Caco-2 (cell line): ENCODE measurements at regions not wholly inside any gene's neighbourhood (a gene's known extent, or its start where the extent isn't known, plus 50 kb on each side); places are given as distances from the start of the nearest gene placed in this dataset.

ENCODE experiments used
- BruUV-seq: library from RNA; stranded (reverse); fragments of 400-500 nt; replicated peaks from 2 replicates; lab custom pipeline; 2021; lab: Mats Ljungman, UMichigan
- CTCF ChIA-PET: fragments of 300-600 bp; sonication (Branson Sonifier 250); formaldehyde crosslinking; loops from one replicate; lab custom pipeline; 2022; ENCODE audit warnings: antibody characterized with exemption; lab: Charles Lee
- POLR2A ChIA-PET: fragments of 300-600 bp; sonication (Branson Sonifier 250); formaldehyde crosslinking; loops from one replicate; lab custom pipeline; 2022; ENCODE audit warnings: antibody characterized with exemption; lab: Charles Lee
- DNase-seq, 2 experiments: peaks; one replicate each; pipeline versions ENCODE4 v3.0.0 to v3.0.0-alpha.2; 2020 to 2022
- H3K27me3 ChIP-seq: replicated peaks from 2 replicates; pipeline ENCODE4 v1.6.0; 2011; ENCODE audit warnings: low read length; ENCODE audit not compliant: control insufficient read depth, insufficient read depth
- H3K36me3 ChIP-seq: 2 replicates; pipeline ENCODE4 v1.5.1; 2011; ENCODE audit warnings: low read length; ENCODE audit not compliant: control insufficient read depth, insufficient read depth
- H3K4me1 ChIP-seq: fragments of 250-450 bp; sonication (Bioruptor Pico); 2 replicates; pipeline ENCODE4 v1.5.1; 2020; ENCODE audit warnings: mild to moderate bottlenecking
- H3K4me3 ChIP-seq: 2 replicates; pipeline ENCODE4 v1.5.1; 2011; ENCODE audit warnings: low read depth, mild to moderate bottlenecking, control low read depth, low read length
- H3K9me3 ChIP-seq: fragments of 250-450 bp; sonication (Bioruptor Pico); 2 replicates; pipeline ENCODE4 v1.5.1; 2020; ENCODE audit warnings: mild to moderate bottlenecking, moderate library complexity
- H3K27ac Mint-ChIP-seq: one replicate; pipeline ENCODE4 v1.8.0; 2022; ENCODE audit warnings: mixed read lengths; ENCODE audit not compliant: unreplicated experiment
- H3K27me3 Mint-ChIP-seq: one replicate; pipeline ENCODE4 v1.8.0; 2022; ENCODE audit warnings: mixed read lengths; ENCODE audit not compliant: insufficient read depth, unreplicated experiment
- H3K36me3 Mint-ChIP-seq: one replicate; pipeline ENCODE4 v1.8.0; 2022; ENCODE audit warnings: mild to moderate bottlenecking, mixed read lengths; ENCODE audit not compliant: insufficient read depth, unreplicated experiment
- H3K4me1 Mint-ChIP-seq: one replicate; pipeline ENCODE4 v1.8.0; 2022; ENCODE audit warnings: low read depth, mixed read lengths; ENCODE audit not compliant: unreplicated experiment
- H3K4me3 Mint-ChIP-seq: one replicate; pipeline ENCODE4 v1.8.0; 2022; ENCODE audit warnings: mild to moderate bottlenecking, moderate library complexity, mixed read lengths; ENCODE audit not compliant: unreplicated experiment
- H3K9me3 Mint-ChIP-seq: one replicate; pipeline ENCODE4 v1.8.0; 2022; ENCODE audit warnings: mixed read lengths; ENCODE audit not compliant: unreplicated experiment
- CTCF ChIP-seq, 2 experiments: fragments of 200-600 bp in 1 of 2; IDR thresholded peaks; 1 replicate in 1 of 2; 2 replicates in 1 of 2; pipeline versions ENCODE4 v1.5.1 to v1.8.0; 2011 to 2022; ENCODE audit warnings: antibody characterized with exemption in 1 of 2, control low read depth in 1 of 2, inconsistent platforms in 1 of 2, low read depth in 1 of 2, low read length in 1 of 2, mild to moderate bottlenecking in 1 of 2, moderate library complexity in 1 of 2; ENCODE audit not compliant: insufficient read depth in 1 of 2, severe bottlenecking in 1 of 2, unreplicated experiment in 1 of 2
- intact Hi-C: fragments of 100-400 bp; cut with micrococcal nuclease; formaldehyde crosslinking; loops from one replicate; pipeline ENCODE4 v1.10.0; 2022; ENCODE audit not compliant: unreplicated experiment

- POLR2A ChIA-PET, result no interaction called here
- Histone ChIP-seq H3K27me3 (no peaks in the 10 kb centered on the region), H3K9me3 (no peaks in the 10 kb centered on the region), H3K4me1 (no peaks in the 10 kb centered on the region), H3K4me3 (no peak overlapping the region), H3K36me3 (no peaks in the 10 kb centered on the region)
- no peak for DNase-seq
- CTCF ChIA-PET, result no interaction called here
- Mint-ChIP-seq H3K36me3 (no peaks in the 10 kb centered on the region), H3K27me3 (peaks cover 9% of the 10 kb centered on the region), H3K4me1 (no peaks in the 10 kb centered on the region), H3K4me3 (no peak overlapping the region), H3K27ac (no peak overlapping the region), H3K9me3 (no peaks in the 10 kb centered on the region)
- intact Hi-C loops, result no loop called here
- TF ChIP-seq CTCF (IDR thresholded peaks at IDR 0.05; ENCODE audit: insufficient read depth in 1 of 2, low read depth in 1 of 2, low read length in 1 of 2, severe bottlenecking in 1 of 2, unreplicated experiment in 1 of 2), result no peak
- no TSS peak for BruUV-seq
These were observed 94.3 kb upstream of the SMIM21 start for GRCh38 chr18:75521816-75522215.

GRCh38 chr18:75518007-75518406 lies 90.5 kb upstream of the SMIM21 start:
- no TSS peak for BruUV-seq
- DNase-seq, result no peak
- H3K27me3 Mint-ChIP-seq, result peaks cover 2% of the 10 kb centered on the region
- Histone ChIP-seq H3K27me3 (no peaks in the 10 kb centered on the region), H3K9me3 (no peaks in the 10 kb centered on the region), H3K4me1 (no peaks in the 10 kb centered on the region), H3K36me3 (no peaks in the 10 kb centered on the region), H3K4me3 (no peak overlapping the region)
- POLR2A ChIA-PET, result no interaction called here
- no peaks in the 10 kb centered on the region for H3K36me3 Mint-ChIP-seq
- H3K4me3 Mint-ChIP-seq, result no peak overlapping the region
- no peak overlapping the region for H3K27ac Mint-ChIP-seq
- CTCF ChIA-PET, result no interaction called here
- intact Hi-C loops, result no loop called here
- TF ChIP-seq CTCF (IDR thresholded peaks at IDR 0.05; ENCODE audit: insufficient read depth in 1 of 2, low read depth in 1 of 2, low read length in 1 of 2, severe bottlenecking in 1 of 2, unreplicated experiment in 1 of 2), result no peak
- H3K4me1 Mint-ChIP-seq, result no peaks in the 10 kb centered on the region
- no peaks in the 10 kb centered on the region for H3K9me3 Mint-ChIP-seq

GRCh38 chr18:75517286-75517685 lies 89.8 kb upstream of the SMIM21 start:
- Mint-ChIP-seq H3K27me3 (peaks cover 2% of the 10 kb centered on the region), H3K27ac (no peak overlapping the region), H3K9me3 (no peaks in the 10 kb centered on the region), H3K36me3 (no peaks in the 10 kb centered on the region), H3K4me3 (no peak overlapping the region), H3K4me1 (no peaks in the 10 kb centered on the region)
- no peak for DNase-seq
- intact Hi-C loops, result no loop called here
- no TSS peak for BruUV-seq
- POLR2A ChIA-PET, result no interaction called here
- H3K27me3 ChIP-seq, result no peaks in the 10 kb centered on the region
- no peaks in the 10 kb centered on the region for H3K36me3 ChIP-seq
- H3K4me1 ChIP-seq, result no peaks in the 10 kb centered on the region
- no peaks in the 10 kb centered on the region for H3K9me3 ChIP-seq
- no peak for TF ChIP-seq CTCF (IDR thresholded peaks at IDR 0.05; ENCODE audit: insufficient read depth in 1 of 2, low read depth in 1 of 2, low read length in 1 of 2, severe bottlenecking in 1 of 2, unreplicated experiment in 1 of 2)
- no peak overlapping the region for H3K4me3 ChIP-seq
- CTCF ChIA-PET, result no interaction called here
